SU-DHL-6 (cell line): ENCODE measurements at regions not wholly inside any gene's neighbourhood (a gene's known extent, or its start where the extent isn't known, plus 50 kb on each side); places are given as distances from the start of the nearest gene placed in this dataset.

Source experiments
- H2AFZ ChIP-seq: fragments of 200-600 bp; sonication (generic); 2 replicates; pipeline ENCODE4 v1.6.1; 2014; ENCODE audit warnings: low read depth, mild to moderate bottlenecking, moderate library complexity, mixed read lengths, antibody characterized with exemption, low read length; ENCODE audit not compliant: severe bottlenecking
- H3F3A ChIP-seq: fragments of 200-600 bp; shearing (Covaris generic); 2 replicates; pipeline ENCODE4 v1.6.0; 2016; ENCODE audit warnings: antibody characterized with exemption, mild to moderate bottlenecking; ENCODE audit not compliant: insufficient read depth
- H3K27ac ChIP-seq: fragments of 200-600 bp; sonication (generic); 2 replicates; pipeline ENCODE4 v1.5.1; 2016; ENCODE audit warnings: low read depth, mild to moderate bottlenecking, low read length, moderate library complexity, mixed read lengths
- H3K27me3 ChIP-seq: fragments of 200-600 bp; sonication (generic), shearing (Covaris generic); 2 replicates; pipeline ENCODE4 v1.6.0; 2014; ENCODE audit warnings: mild to moderate bottlenecking, low read length
- H3K36me3 ChIP-seq: fragments of 200-600 bp; sonication (generic); 2 replicates; pipeline ENCODE4 v1.6.1; 2014; ENCODE audit warnings: mild to moderate bottlenecking, low read length, mixed read lengths
- H3K4me2 ChIP-seq: fragments of 300-600, 200-600 bp; shearing (Covaris generic), sonication (generic); 2 replicates; pipeline ENCODE4 v1.6.0; 2014; ENCODE audit warnings: low read length, low read depth, mild to moderate bottlenecking; ENCODE audit not compliant: poor library complexity, severe bottlenecking
- H3K4me3 ChIP-seq: fragments of 200-600 bp; sonication (generic); 2 replicates; pipeline ENCODE4 v1.5.1; 2014; ENCODE audit warnings: antibody characterized with exemption, low read length, mild to moderate bottlenecking, mixed read lengths; ENCODE audit not compliant: insufficient read depth, poor library complexity, severe bottlenecking
- H3K79me2 ChIP-seq: fragments of 200-600 bp; sonication (generic); 2 replicates; pipeline ENCODE4 v1.6.1; 2014; ENCODE audit warnings: mild to moderate bottlenecking, low read length, moderate library complexity; ENCODE audit not compliant: insufficient read depth
- H3K9ac ChIP-seq: fragments of 200-600 bp; sonication (generic); 2 replicates; pipeline ENCODE4 v1.7.0; 2014; ENCODE audit warnings: mild to moderate bottlenecking, low read length
- H3K9me2 ChIP-seq: fragments of 200-600 bp; sonication (generic); replicated peaks from 2 replicates; pipeline ENCODE4 v1.6.1; 2014; ENCODE audit warnings: low read length; ENCODE audit not compliant: insufficient read depth
- H3K9me3 ChIP-seq: fragments of 200-600 bp; sonication (generic); 2 replicates; pipeline ENCODE4 v1.6.1; 2014; ENCODE audit warnings: low read length, mixed read lengths; ENCODE audit not compliant: insufficient read depth
- H4K20me1 ChIP-seq: fragments of 200-600 bp; sonication (generic); 2 replicates; pipeline ENCODE4 v1.6.1; 2014; ENCODE audit warnings: low read depth, mild to moderate bottlenecking, antibody characterized with exemption, low read length, moderate library complexity, mixed read lengths
- EZH2phosphoT487 ChIP-seq: fragments of 200-600 bp; sonication (generic), shearing (Covaris generic); conservative IDR thresholded peaks from 2 replicates; pipeline ENCODE4 v1.6.1; 2018; ENCODE audit warnings: mild to moderate bottlenecking, antibody characterized with exemption, low read length, moderate library complexity, mixed read lengths
- TF ChIP-seq, protein P1 (sequence below): fragments of 200-600 bp; sonication (generic); IDR thresholded peaks from one replicate; pipeline ENCODE4 v1.5.1; 2017; ENCODE audit warnings: antibody characterized with exemption, mild to moderate bottlenecking, low read length, moderate library complexity; ENCODE audit not compliant: insufficient read depth, poor library complexity, severe bottlenecking

DNA sequence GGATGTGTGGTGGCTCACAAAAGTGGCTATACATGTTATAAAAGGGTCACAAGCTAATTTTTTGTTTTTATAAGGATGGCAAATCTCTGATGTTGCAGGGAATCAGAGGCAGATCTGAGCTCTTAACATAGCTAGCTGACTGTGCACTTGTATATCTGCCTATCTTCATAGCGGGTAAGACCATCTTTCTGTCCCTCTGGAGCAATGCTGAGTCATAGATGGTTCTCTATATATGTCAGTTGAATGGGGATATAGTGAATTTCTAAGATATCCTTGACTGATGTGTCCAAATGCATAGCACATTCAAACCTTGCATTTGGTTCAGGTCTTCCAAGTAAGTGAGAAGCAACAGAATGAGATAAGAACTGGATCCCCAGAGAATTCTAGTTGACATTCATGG is 272.6 kb upstream of the PROX1 start:
- Histone ChIP-seq H3K27ac (no peak overlapping the region), H2AFZ (no peak overlapping the region), H3K9me2 (no peaks in the 10 kb centered on the region), H3F3A (no peaks in the 10 kb centered on the region), H3K9ac (no peak overlapping the region), H3K4me2 (no peak overlapping the region), H3K9me3 (no peaks in the 10 kb centered on the region), H3K36me3 (no peaks in the 10 kb centered on the region), H3K79me2 (no peaks in the 10 kb centered on the region), H3K27me3 (no peaks in the 10 kb centered on the region), H3K4me3 (no peak overlapping the region), H4K20me1 (no peaks in the 10 kb centered on the region)
- no peak for TF ChIP-seq EZH2phosphoT487
- TF ChIP-seq, protein P1, sequence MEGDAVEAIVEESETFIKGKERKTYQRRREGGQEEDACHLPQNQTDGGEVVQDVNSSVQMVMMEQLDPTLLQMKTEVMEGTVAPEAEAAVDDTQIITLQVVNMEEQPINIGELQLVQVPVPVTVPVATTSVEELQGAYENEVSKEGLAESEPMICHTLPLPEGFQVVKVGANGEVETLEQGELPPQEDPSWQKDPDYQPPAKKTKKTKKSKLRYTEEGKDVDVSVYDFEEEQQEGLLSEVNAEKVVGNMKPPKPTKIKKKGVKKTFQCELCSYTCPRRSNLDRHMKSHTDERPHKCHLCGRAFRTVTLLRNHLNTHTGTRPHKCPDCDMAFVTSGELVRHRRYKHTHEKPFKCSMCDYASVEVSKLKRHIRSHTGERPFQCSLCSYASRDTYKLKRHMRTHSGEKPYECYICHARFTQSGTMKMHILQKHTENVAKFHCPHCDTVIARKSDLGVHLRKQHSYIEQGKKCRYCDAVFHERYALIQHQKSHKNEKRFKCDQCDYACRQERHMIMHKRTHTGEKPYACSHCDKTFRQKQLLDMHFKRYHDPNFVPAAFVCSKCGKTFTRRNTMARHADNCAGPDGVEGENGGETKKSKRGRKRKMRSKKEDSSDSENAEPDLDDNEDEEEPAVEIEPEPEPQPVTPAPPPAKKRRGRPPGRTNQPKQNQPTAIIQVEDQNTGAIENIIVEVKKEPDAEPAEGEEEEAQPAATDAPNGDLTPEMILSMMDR: no peak

DNA sequence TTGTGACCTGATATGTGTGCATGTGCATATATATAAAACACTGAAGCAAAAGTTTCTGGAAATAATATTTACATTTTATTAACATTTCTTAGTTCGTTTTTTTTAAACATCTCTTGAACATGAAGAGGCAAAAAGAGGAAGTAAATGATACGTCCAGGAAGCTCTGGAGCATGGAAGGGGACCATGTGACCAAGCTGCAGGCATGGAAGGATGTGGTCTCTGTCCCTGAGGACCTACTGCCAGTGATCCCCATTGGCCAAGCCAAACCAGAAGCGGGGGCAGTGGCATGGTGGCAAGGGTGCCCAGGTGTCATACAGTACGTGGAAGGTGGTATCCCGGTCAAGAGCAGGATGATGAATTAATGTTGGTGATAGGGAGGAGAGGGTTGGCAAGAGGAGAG is 268.3 kb upstream of the PROX1 start:
- Histone ChIP-seq H4K20me1 (no peaks in the 10 kb centered on the region), H2AFZ (no peak overlapping the region), H3K9me3 (no peaks in the 10 kb centered on the region), H3K9me2 (no peaks in the 10 kb centered on the region), H3K27ac (no peak overlapping the region), H3K9ac (no peak overlapping the region), H3K27me3 (no peaks in the 10 kb centered on the region), H3K79me2 (no peaks in the 10 kb centered on the region), H3K4me2 (no peak overlapping the region), H3K36me3 (no peaks in the 10 kb centered on the region), H3F3A (no peaks in the 10 kb centered on the region), H3K4me3 (no peak overlapping the region)
- TF ChIP-seq, protein P1: no peak
- no peak for TF ChIP-seq EZH2phosphoT487

DNA sequence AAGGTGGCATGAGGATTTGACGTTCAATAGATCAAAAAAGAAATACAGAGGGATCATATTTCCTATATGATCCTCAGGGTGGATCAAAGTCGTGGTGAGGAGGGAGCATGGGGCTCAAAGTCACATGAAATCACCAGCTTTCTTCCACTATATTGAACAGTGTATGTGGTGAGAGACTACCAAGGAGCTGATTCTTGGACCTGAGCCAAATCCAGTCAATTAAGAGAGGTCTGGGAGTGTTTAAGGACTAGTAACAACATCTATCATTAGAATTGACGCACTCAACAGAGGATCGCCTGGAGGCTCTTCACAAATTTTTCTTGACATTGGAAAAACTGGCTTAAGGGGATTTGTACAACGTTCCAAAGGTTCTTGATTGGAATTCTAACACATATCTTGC is 267.7 kb upstream of the PROX1 start:
- no peaks in the 10 kb centered on the region for H3K27me3 ChIP-seq
- H3K4me3 ChIP-seq: no peak overlapping the region
- H3K9me3 ChIP-seq: no peaks in the 10 kb centered on the region
- no peak overlapping the region for H2AFZ ChIP-seq
- no peak overlapping the region for H3K9ac ChIP-seq
- no peak overlapping the region for H3K27ac ChIP-seq
- no peaks in the 10 kb centered on the region for H3K36me3 ChIP-seq
- TF ChIP-seq, protein P1: no peak
- no peak for TF ChIP-seq EZH2phosphoT487
- H4K20me1 ChIP-seq: no peaks in the 10 kb centered on the region
- no peaks in the 10 kb centered on the region for H3K9me2 ChIP-seq
- H3K4me2 ChIP-seq: no peak overlapping the region
- no peaks in the 10 kb centered on the region for H3F3A ChIP-seq
- no peaks in the 10 kb centered on the region for H3K79me2 ChIP-seq

DNA sequence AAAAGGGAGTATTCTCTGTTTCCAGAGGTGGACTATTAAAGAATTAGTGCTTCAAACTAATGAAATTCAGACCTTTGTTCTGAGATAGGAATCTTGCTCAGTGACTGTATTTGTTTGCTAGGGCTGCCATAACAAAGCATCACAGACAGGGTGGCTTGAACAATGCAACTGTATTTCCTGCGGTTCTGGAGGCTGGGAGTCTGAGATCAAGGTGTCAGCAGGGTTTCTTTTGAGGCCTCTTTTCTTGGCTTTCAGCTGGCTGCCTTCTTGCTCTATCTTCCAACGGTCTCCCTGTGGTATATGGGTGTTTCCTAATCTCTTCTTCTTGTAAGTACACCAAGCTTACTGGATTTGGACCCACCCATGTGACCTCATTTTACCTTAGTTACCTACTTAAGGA is 264.6 kb upstream of the PROX1 start:
- no peaks in the 10 kb centered on the region for H4K20me1 ChIP-seq
- no peaks in the 10 kb centered on the region for H3K27me3 ChIP-seq
- H3K4me3 ChIP-seq: no peak overlapping the region
- H3K36me3 ChIP-seq: no peaks in the 10 kb centered on the region
- no peaks in the 10 kb centered on the region for H3K79me2 ChIP-seq
- no peaks in the 10 kb centered on the region for H3K9me2 ChIP-seq
- no peak for TF ChIP-seq EZH2phosphoT487
- no peaks in the 10 kb centered on the region for H3K9me3 ChIP-seq
- no peaks in the 10 kb centered on the region for H3F3A ChIP-seq
- H2AFZ ChIP-seq: no peak overlapping the region
- no peak overlapping the region for H3K4me2 ChIP-seq
- H3K27ac ChIP-seq: no peak overlapping the region
- no peak overlapping the region for H3K9ac ChIP-seq
